GM12878 (cell line): ENCODE measurements at regions not wholly inside any gene's neighbourhood (a gene's known extent, or its start where the extent isn't known, plus 50 kb on each side); places are given as distances from the start of the nearest gene placed in this dataset.

Experiments
- ATAC-seq: fragments of 200-7000 bp; cut with Tn5 transposase; 3 replicates; pipeline ENCODE4 v1.9.1; 2020; ENCODE audit warnings: mild to moderate bottlenecking, moderate library complexity
- BruUV-seq: library from RNA; stranded (reverse); fragments of 400-500 nt; replicated peaks from 2 replicates; lab custom pipeline; 2021; lab: Mats Ljungman, UMichigan
- CTCF ChIA-PET: fragments of 300-600 bp; sonication (Branson Sonifier 250); formaldehyde crosslinking; extraction: SDS; loops from one replicate; lab custom pipeline; 2021; ENCODE audit warnings: inconsistent platforms; lab: Yijun Ruan, JAX
- POLR2A ChIA-PET: fragments of 350-600 bp; formaldehyde crosslinking; extraction: SDS; loops from one replicate; lab custom pipeline; 2021; ENCODE audit warnings: inconsistent platforms; lab: Charles Lee
- RAD21 ChIA-PET: fragments of 300-600 bp; sonication (Branson Sonifier 250); formaldehyde crosslinking; loops from one replicate; lab custom pipeline; 2023; ENCODE audit warnings: antibody characterized with exemption; ENCODE audit not compliant: unreplicated experiment; lab: Charles Lee
- SMC1A ChIA-PET: fragments of 300-600 bp; sonication (Branson Sonifier 250); formaldehyde crosslinking; loops from one replicate; lab custom pipeline; 2023; ENCODE audit not compliant: unreplicated experiment, uncharacterized antibody; lab: Charles Lee
- DNase-seq: peaks from one replicate; pipeline ENCODE4 v3.0.0-alpha.2; 2011; ENCODE audit warnings: low read depth, low spot score
- FAIRE-seq: peaks from 3 replicates; lab custom pipeline; 2011; peaks lifted over from hg19 to GRCh38; lab: Jason Lieb, UNC
- H2AFZ ChIP-seq: 2 replicates; pipeline ENCODE4 v1.6.0; 2011; ENCODE audit warnings: low read depth, low read length, control low read depth; ENCODE audit not compliant: control insufficient read depth
- H3K27ac ChIP-seq: 2 replicates; pipeline ENCODE4 v1.5.1; 2011; ENCODE audit warnings: control low read depth; ENCODE audit not compliant: control insufficient read depth, insufficient read depth
- H3K27me3 ChIP-seq, 2 experiments: replicated peaks in 1 of 2; 2 replicates each; pipeline versions ENCODE4 v1.6.0 to v1.6.1; 2011; ENCODE audit warnings: low read length in 1 of 2; ENCODE audit not compliant: control insufficient read depth in 2 of 2, insufficient read depth in 2 of 2
- H3K36me3 ChIP-seq, 2 experiments: 2 replicates each; pipeline ENCODE4 v1.5.1; 2011; ENCODE audit warnings: low read length in 1 of 2; ENCODE audit not compliant: control insufficient read depth in 2 of 2, insufficient read depth in 2 of 2
- H3K4me1 ChIP-seq: 2 replicates; pipeline ENCODE4 v1.6.1; 2011; ENCODE audit warnings: mild to moderate bottlenecking, low read length, moderate library complexity, mixed read lengths; ENCODE audit not compliant: control insufficient read depth, insufficient read depth
- H3K4me2 ChIP-seq: 2 replicates; pipeline ENCODE4 v1.6.0; 2011; ENCODE audit warnings: control low read depth; ENCODE audit not compliant: control insufficient read depth, insufficient read depth
- H3K4me3 ChIP-seq: fragments of 200-600 bp; sonication (generic); 2 replicates; pipeline ENCODE4 v1.5.1; 2016
- H3K79me2 ChIP-seq: 2 replicates; pipeline ENCODE4 v1.6.0; 2011; ENCODE audit warnings: low read length; ENCODE audit not compliant: control insufficient read depth, insufficient read depth
- H3K9ac ChIP-seq: 2 replicates; pipeline ENCODE4 v1.8.0; 2011; ENCODE audit warnings: low read length, control low read depth, mixed read lengths; ENCODE audit not compliant: control insufficient read depth, insufficient read depth
- H3K9me3 ChIP-seq: replicated peaks from 3 replicates; pipeline ENCODE4 v1.5.1; 2011; ENCODE audit warnings: mild to moderate bottlenecking, low read length; ENCODE audit not compliant: control insufficient read depth, insufficient read depth
- H4K20me1 ChIP-seq: 2 replicates; pipeline ENCODE4 v1.6.0; 2011; ENCODE audit not compliant: control insufficient read depth, insufficient read depth
- ASH2L ChIP-seq: fragments of 300-600, 200-600 bp; sonication (generic); IDR thresholded peaks from 2 replicates; pipeline ENCODE4 v1.6.1; 2017; ENCODE audit warnings: low read depth, mild to moderate bottlenecking, borderline replicate concordance
- BHLHE40 ChIP-seq, 2 experiments: fragments of 450-650 bp in 1 of 2; IDR thresholded peaks; 2 replicates each; pipeline ENCODE4 v1.6.1; 2011 to 2017; ENCODE audit warnings: low read depth in 2 of 2, borderline replicate concordance in 1 of 2, improper control_type of control experiment in 1 of 2, low read length in 1 of 2, mild to moderate bottlenecking in 1 of 2
- CBFB ChIP-seq: IDR thresholded peaks from 2 replicates; pipeline ENCODE4 v1.6.1; 2016; ENCODE audit warnings: antibody characterized with exemption, low read depth
- E2F8 ChIP-seq: fragments of 450-650 bp; IDR thresholded peaks from 2 replicates; pipeline ENCODE4 v1.6.1; 2018; ENCODE audit warnings: mild to moderate bottlenecking, low read depth, moderate library complexity; ENCODE audit not compliant: partially characterized antibody
- EP300 ChIP-seq, 2 experiments: fragments of 150-350 bp in 1 of 2; IDR thresholded peaks; 2 replicates each; pipeline ENCODE4 v1.6.1; 2011 to 2012; ENCODE audit warnings: low read depth in 2 of 2, low read length in 2 of 2, borderline replicate concordance in 1 of 2, improper control_type of control experiment in 1 of 2, inconsistent platforms in 1 of 2; ENCODE audit not compliant: control insufficient read depth in 1 of 2
- KAT2A ChIP-seq: conservative IDR thresholded peaks from 2 replicates; pipeline ENCODE4 v1.6.1; 2011; ENCODE audit warnings: low read depth, low read length; ENCODE audit not compliant: control insufficient read depth
- KLF5 ChIP-seq: fragments of 450-650 bp; IDR thresholded peaks from 2 replicates; pipeline ENCODE4 v1.6.1; 2014; ENCODE audit warnings: mild to moderate bottlenecking; ENCODE audit not compliant: partially characterized antibody
- NFXL1 ChIP-seq: fragments of 450-650 bp; IDR thresholded peaks from 2 replicates; pipeline ENCODE4 v1.6.1; 2017; ENCODE audit warnings: antibody characterized with exemption, mild to moderate bottlenecking, borderline replicate concordance
- POLR2AphosphoS5 ChIP-seq: IDR thresholded peaks from 2 replicates; pipeline ENCODE4 v1.6.1; 2011; ENCODE audit warnings: mild to moderate bottlenecking, low read length, inconsistent platforms
- RUNX3 ChIP-seq: IDR thresholded peaks from 2 replicates; pipeline ENCODE4 v1.6.1; 2012; ENCODE audit warnings: low read length, inconsistent platforms
- TARDBP ChIP-seq: IDR thresholded peaks from 2 replicates; pipeline ENCODE4 v1.6.1; 2016; ENCODE audit warnings: borderline replicate concordance
- ZNF274 ChIP-seq: IDR thresholded peaks from one replicate; pipeline ENCODE4 v1.8.0; 2011; ENCODE audit not compliant: insufficient read length, insufficient read depth
- WGBS: methylation state at CpG from one replicate; pipeline ENCODE4 v1.1.6; 2016; ENCODE audit warnings: low lambda C conversion rate; ENCODE audit not compliant: insufficient replicate concordance, insufficient coverage; ENCODE audit errors: missing lambda C conversion rate; 5-methylcytosine and 5-hydroxymethylcytosine counted together
- in situ Hi-C: fragments of 300-500 bp; cut with MboI; formaldehyde crosslinking; loops from 9 replicates; pipeline ENCODE4 v1.14.3; 2018; ENCODE audit warnings: mixed read lengths
- intact Hi-C: fragments of 100-400 bp; cut with micrococcal nuclease; formaldehyde crosslinking; loops from one replicate; pipeline ENCODE4 v1.14.2; 2022; ENCODE audit not compliant: unreplicated experiment

GRCh38 chr3:96039632-96040031 is 774.8 kb upstream of the EPHA6 start (continued):
- no peak for TF ChIP-seq CBFB
- no peak for TF ChIP-seq NFXL1
- TF ChIP-seq KAT2A, result no peak
- TF ChIP-seq RUNX3, result no peak
- TF ChIP-seq KLF5, result no peak

GRCh38 chr3:96059301-96059700 is 755.1 kb upstream of the EPHA6 start:
- TF ChIP-seq ASH2L (no peak), ZNF274 (no peak), EP300 (IDR thresholded peaks at IDR 0.05; ENCODE audit: borderline replicate concordance in 1 of 2, control insufficient read depth in 1 of 2, low read depth in 2 of 2, low read length in 2 of 2) (no peak), POLR2AphosphoS5 (no peak), E2F8 (no peak), TARDBP (no peak), BHLHE40 (IDR thresholded peaks at IDR 0.05; ENCODE audit: borderline replicate concordance in 1 of 2, low read depth in 2 of 2, low read length in 1 of 2) (no peak)
- TF ChIP-seq, all 136 proteins: peak for 0
- CTCF ChIA-PET, result no interaction called here
- H3K79me2 ChIP-seq, result no peaks in the 10 kb centered on the region
- RAD21 ChIA-PET, result no interaction called here
- FAIRE-seq, result no peak
- no peaks in the 10 kb centered on the region for H3K27me3 ChIP-seq
- SMC1A ChIA-PET, result no interaction called here
- ATAC-seq, result no peak
- H3K4me2 ChIP-seq, result no peak overlapping the region
- no peaks in the 10 kb centered on the region for H3K4me1 ChIP-seq
- no peak overlapping the region for H3K4me3 ChIP-seq
- DNase-seq, result no peak
- H3K27ac ChIP-seq, result no peak overlapping the region
- intact Hi-C loops (no loop called here), in situ Hi-C loops (no loop called here)
- no peaks in the 10 kb centered on the region for H4K20me1 ChIP-seq
- no peaks in the 10 kb centered on the region for H3K9me3 ChIP-seq
- no peak overlapping the region for H2AFZ ChIP-seq
- no peaks in the 10 kb centered on the region for H3K36me3 ChIP-seq
- 0% methylated on average over 1 of the region's 1 CpG for WGBS
- no peak overlapping the region for H3K9ac ChIP-seq
- POLR2A ChIA-PET, result no interaction called here
- no TSS peak for BruUV-seq
